Caki2 (cell line): ENCODE measurements at regions not wholly inside any gene's neighbourhood (a gene's known extent, or its start where the extent isn't known, plus 50 kb on each side); places are given as distances from the start of the nearest gene placed in this dataset.
"Not testable (repeated sequence)": the region's sequence is repeated elsewhere in the genome, so short reads cannot be mapped to it uniquely, and the experiment has no call there.

Source experiments
- DNase-seq: peaks from one replicate; pipeline ENCODE4 v3.0.0-alpha.2; 2015; ENCODE audit warnings: low read depth
- in situ Hi-C: cut with HindIII; loops from 2 replicates; pipeline ENCODE4 v1.10.0; 2016; ENCODE audit warnings: low sequenced_read_pairs, low pct_unique_long_range_greater_than_20kb, mixed read lengths

DNA sequence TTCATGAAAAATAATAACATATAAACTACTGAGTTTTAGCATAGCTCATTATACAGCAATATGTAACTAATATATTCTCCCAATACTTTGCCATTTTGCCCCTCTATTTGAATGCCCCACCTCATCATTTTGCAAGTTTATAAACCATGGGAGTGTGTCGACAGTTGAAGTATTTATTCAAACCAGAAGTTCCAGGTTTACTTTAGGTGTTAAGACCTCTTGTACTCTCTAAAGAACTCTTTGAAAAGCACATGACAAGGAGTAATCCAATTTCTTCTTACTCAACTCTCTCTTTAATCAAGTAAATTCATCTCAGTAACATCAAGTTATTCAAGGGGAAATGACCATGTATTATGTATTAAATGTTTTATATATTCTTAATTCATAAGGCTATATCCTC is 240.7 kb downstream of the COX18 start:
- no peak for DNase-seq
- in situ Hi-C loops: no loop called here

DNA sequence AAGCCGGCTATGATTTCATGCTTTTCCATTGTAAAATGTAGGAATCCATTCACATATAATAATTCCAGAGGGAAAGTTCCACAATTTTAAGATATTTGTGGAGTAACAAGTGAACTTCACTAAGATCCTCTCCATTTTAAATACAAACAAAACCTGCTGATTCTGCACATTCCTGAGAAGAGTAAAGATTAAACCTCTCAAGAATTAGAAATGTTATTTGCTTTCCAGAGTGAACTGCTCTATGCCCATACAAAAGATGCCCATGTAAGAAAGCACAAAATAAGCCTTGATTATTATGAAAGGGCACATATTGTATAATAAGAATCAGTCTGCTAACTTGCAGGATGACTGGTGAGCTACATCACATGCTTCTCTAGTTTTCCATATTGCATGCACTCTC is 241.5 kb downstream of the COX18 start:
- in situ Hi-C loops: no loop called here
- no peak for DNase-seq

DNA sequence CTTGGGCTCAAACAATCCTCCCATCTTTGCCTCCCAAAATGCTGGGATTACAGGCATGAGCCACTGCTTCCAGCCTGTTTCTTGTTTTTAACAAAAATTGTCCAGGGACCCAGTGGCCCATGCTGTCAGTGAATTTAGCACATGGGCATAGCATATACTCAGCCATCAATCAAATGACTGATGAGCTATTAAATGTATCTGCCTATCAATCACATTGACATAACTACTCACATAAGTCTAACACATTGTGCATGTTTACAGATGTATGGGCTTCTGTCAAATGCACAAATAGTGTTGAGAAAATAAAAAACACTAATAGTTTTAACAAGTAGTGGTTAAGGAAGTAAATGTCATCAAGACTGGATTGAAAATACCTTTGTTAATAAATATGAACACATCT is 249.4 kb downstream of the COX18 start:
- in situ Hi-C loops: no loop called here
- DNase-seq: no peak

DNA sequence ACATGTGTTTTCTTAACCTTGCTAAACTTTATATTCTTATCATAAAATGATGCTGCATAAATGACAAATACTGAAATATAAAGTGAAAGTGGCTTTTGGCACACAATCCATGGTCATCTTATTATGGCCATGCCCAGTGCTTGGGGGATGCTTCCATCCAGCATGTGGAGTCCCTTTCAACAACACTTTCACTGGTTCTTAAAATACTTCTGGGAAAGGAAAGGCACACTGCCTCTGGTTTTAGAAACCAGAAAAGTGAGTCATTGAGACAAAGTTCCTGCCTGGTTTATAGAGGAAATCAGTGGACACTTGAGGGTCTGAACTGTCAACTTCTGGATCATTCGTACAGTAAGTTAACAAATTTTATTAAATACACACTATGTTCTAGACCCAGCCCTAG is 248.0 kb upstream of the ADAMTS3 start:
- in situ Hi-C loops: no loop called here
- no peak for DNase-seq

- DNase-seq: no peak
- in situ Hi-C loops: no loop called here
These were observed 245.2 kb upstream of the ADAMTS3 start for GRCh38 chr4:72814241-72814640.

GRCh38 chr4:72809208-72809607 is 240.2 kb upstream of the ADAMTS3 start:
- in situ Hi-C loops: no loop called here

DNA sequence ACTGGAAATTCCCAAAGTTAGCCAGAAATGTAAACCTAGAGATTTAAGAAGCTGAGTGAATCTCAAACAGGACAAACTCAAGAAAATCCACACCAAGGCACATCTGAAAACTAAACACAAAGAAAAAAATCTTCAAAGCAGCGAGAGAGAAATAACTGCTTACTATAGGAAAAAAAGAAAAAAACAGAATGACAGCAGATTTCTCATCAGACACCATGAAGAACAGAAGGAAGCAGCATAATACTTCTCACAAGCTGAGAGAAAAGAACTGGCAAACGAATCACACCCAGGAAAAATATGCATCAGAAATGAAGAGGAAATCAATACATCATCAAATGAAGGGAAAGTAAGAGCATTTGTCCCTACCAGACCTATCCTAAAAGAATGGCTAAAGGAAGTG is 236.3 kb upstream of the ADAMTS3 start:
- in situ Hi-C loops: no loop called here
- no peak for DNase-seq

More at GRCh38 chr4:72809208-72809607, 240.2 kb upstream of the ADAMTS3 start:
- DNase-seq: no peak

GRCh38 chr4:72797486-72797885 is 228.5 kb upstream of the ADAMTS3 start:
- DNase-seq: no peak
- in situ Hi-C loops: no loop called here

DNA sequence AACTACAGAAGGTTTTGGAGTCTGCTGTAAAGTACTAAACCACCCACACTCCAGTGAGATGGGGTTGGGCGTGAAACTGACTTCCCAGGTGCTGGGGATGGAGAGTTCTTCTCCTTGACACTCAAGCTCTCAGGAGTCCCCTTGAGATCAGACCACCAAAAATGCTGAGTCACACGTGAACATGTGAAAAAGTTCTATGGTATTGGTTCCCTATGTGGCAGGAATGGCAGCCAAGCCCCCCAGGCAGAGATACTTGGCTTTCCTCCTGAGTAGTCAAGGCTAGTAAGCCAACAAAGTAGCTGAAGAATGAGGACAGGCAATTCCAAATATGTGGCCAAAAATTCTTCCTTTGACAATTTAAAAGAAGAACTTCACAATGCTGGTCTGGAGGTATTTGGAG is 222.0 kb upstream of the ADAMTS3 start:
- DNase-seq: no peak
- in situ Hi-C loops: no loop called here

DNA sequence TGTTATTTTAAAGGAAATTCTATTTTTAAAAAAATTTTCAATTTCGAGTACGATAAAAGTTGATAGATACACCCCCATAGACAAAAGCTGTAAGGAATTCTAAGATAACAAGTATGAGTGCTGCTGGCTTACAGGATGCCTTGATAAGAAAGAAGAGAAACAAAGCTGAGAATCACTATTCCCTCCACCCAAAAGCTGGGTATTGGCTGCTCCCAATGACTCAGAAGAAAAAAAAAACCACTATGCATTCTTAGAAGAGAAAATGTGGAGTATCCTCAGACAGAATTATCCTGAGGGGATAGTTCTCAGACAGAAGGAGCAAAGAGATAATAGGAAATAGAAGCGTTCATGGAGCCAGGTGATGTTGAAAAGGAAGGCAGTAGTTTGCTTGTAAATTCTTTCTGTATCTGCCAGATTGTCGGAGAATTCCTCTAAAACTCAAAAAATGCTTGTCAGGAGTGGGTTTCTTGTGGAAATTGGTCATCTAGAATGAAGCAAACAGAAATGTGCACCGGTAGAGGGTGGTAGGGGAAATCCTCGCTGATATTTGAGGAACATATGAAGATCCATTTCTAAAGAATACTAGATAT is 217.5 kb upstream of the ADAMTS3 start:
- no peak for DNase-seq
- in situ Hi-C loops: no loop called here

GRCh38 chr4:72779241-72779640 is 210.2 kb upstream of the ADAMTS3 start:
- in situ Hi-C loops: no loop called here

DNA sequence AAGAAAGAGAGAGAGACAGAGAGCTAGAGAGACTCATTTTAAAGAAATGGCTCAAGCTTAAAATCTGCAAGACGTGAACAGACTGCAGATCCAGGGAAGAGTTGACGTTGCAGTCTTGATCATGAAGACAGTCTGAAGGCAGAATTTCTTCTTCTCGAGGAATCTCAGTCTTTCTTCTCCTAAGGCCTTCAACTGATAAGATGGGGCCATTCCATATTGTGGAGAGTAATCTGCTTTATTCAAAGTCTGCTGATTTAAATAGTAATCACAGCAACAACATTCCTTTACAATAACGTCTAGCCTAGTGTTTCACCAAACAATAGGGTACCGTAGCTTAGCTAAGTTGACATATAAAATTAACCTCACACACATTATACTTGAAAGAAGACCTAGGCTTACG is 208.4 kb upstream of the ADAMTS3 start:
- no peak for DNase-seq
- in situ Hi-C loops: no loop called here

More at GRCh38 chr4:72779241-72779640, 210.2 kb upstream of the ADAMTS3 start:
- DNase-seq: no peak

DNA sequence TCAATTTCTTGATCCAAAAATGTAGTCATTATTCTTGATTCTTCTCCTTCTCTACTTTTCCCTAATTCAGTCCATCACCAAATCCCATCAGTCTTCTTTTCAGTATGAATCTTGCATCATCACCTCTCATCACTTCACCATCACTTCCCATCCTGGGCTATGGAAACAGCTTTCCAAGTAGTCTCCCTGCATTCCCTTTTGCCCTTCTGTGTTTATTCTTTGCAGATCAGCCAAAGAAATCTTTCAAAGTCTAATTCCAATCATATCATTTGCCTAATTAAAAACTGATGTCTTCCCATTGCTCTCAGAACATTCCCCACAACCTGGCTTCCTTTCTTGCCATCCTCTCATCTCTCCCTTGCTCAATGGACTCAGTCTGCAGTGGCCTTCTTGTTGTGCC is 201.7 kb upstream of the ADAMTS3 start:
- DNase-seq: no peak
- in situ Hi-C loops: no loop called here

- in situ Hi-C loops: no loop called here
- peak; percentile 37 for DNase-seq
These were observed 199.3 kb upstream of the ADAMTS3 start for GRCh38 chr4:72768364-72768763.

GRCh38 chr4:72767618-72768302 is 198.7 kb upstream of the ADAMTS3 start:
- in situ Hi-C loops: no loop called here
- peak; percentile 71 for DNase-seq

DNA sequence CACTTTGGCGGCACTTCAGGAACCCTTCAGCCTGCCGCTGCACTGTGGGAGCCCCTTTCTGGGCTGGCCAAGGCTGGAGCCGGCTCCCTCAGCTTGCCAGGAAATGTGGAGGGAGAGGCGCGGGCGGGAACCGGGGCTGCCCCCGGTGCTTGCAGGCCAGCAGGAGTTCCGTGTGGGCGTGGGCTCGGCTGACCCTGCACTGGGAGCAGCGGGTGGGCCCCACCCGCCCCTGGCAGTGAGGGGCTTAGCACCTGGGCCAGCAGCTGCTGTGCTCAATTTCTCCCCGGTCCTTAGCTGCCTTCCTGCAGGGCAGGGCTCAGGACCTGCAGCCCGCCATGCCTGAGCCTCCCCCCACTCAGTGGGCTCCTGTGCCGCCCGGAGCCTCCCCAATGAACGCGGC is 196.8 kb upstream of the ADAMTS3 start:
- in situ Hi-C loops, DNase-seq: not testable (repeated sequence)

DNA sequence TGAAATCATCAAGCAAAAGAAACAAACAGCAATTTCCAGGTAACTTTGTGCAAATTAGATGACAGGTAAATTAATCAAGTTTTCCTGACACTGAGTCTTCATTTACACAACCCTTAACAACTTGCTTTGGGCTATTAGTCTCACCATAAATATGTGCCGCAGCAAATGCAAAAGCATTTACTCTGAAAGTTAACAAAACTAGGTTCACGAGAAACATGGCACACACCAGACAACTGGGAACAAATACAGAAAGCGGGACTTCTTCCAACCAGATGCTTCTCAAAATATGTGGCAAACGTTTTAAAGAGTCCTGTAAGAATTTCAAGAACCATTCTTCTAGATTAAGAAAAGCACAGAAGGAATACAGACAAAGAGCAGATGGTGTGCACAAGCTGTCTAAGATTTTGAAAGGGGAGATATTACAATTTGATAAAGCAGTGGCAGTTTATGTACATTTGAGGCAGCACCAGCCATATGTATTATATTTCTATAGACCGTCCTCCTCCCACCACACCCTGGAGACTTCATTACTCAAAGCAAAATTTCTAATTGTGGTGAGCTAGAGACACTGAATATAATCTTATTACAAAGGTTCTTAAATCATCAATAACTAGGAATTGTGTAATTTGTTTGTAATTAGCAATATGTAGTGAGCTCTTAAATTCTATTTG is 192.5 kb upstream of the ADAMTS3 start:
- no peak for DNase-seq
- in situ Hi-C loops: no loop called here

GRCh38 chr4:72753414-72753813 is 184.4 kb upstream of the ADAMTS3 start:
- DNase-seq, in situ Hi-C loops: not testable (repeated sequence)

DNA sequence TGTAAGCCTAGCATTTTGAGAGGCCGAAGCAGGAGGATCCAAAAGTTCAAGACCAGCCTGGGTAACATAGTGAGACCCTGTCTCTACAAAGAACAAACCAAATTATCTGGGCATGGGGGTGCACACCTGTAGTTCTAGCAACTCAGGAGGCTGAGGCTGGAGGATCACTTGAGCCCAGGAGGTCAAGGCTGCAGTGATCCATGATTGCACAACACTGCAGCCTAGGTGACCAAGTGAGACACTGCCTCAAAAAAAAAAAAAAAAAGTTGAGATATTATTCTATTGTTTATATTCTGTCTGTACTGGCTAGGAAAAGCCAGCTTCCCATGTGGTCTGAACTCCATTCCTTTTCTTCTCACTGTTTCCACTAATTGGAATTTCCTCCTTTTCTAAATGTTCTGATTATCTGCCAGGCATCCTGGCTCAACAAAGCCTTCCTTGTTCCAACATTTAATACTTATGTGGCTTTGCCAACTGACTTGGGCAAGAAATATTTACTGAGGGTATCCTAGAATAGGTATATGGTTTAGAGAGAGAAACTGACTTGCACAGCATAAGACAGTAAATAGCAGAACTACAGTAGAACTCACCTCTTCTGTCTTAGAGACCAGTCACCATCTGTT is 175.2 kb upstream of the ADAMTS3 start:
- in situ Hi-C loops: no loop called here
- no peak for DNase-seq
